NCI-H187 treated with DMSO at 0.1 percent for 48 hours (cell line): ENCODE measurements at regions not wholly inside any gene's neighbourhood (a gene's known extent, or its start where the extent isn't known, plus 50 kb on each side); places are given as distances from the start of the nearest gene placed in this dataset.

Experiments used
- DNase-seq: peaks from one replicate; lab custom pipeline; 2025; lab: John Stamatoyannopoulos, UW

- no peak for DNase-seq
Observed at GRCh38 chr14:29123017-29123416, 356.4 kb downstream of the FOXG1 start.

GRCh38 chr14:29126361-29126760 lies 359.8 kb downstream of the FOXG1 start:
- DNase-seq = no peak

- DNase-seq = no peak
Observed at GRCh38 chr14:29126865-29127264, 360.3 kb downstream of the FOXG1 start.

- DNase-seq = no peak
Observed at GRCh38 chr14:29140016-29140415, 373.4 kb downstream of the FOXG1 start.

- DNase-seq = no peak
Observed at GRCh38 chr14:29144621-29145020, 378.0 kb downstream of the FOXG1 start.

- DNase-seq = no peak
Observed at GRCh38 chr14:29148221-29148620, 381.6 kb downstream of the FOXG1 start.

GRCh38 chr14:29149798-29150197 lies 383.2 kb downstream of the FOXG1 start:
- DNase-seq = no peak

- DNase-seq = no peak
Observed at GRCh38 chr14:29150659-29151058, 384.1 kb downstream of the FOXG1 start.

- no peak for DNase-seq
Observed at GRCh38 chr14:29156096-29156495, 389.5 kb downstream of the FOXG1 start.

- DNase-seq = no peak
Observed at GRCh38 chr14:29161593-29161992, 395.0 kb downstream of the FOXG1 start.

GRCh38 chr14:29163109-29163508 lies 396.5 kb downstream of the FOXG1 start:
- DNase-seq = no peak

GRCh38 chr14:29165431-29165830 lies 398.8 kb downstream of the FOXG1 start:
- DNase-seq = no peak

- DNase-seq = no peak
Observed at GRCh38 chr14:29166507-29166906, 399.9 kb downstream of the FOXG1 start.

- DNase-seq = no peak
Observed at GRCh38 chr14:29168149-29168548, 401.6 kb downstream of the FOXG1 start.

- DNase-seq = no peak
Observed at GRCh38 chr14:29169408-29169807, 402.8 kb downstream of the FOXG1 start.

GRCh38 chr14:29175706-29176105 lies 409.1 kb downstream of the FOXG1 start:
- no peak for DNase-seq

GRCh38 chr14:29176876-29177275 lies 410.3 kb downstream of the FOXG1 start:
- no peak for DNase-seq

GRCh38 chr14:29178971-29179370 lies 412.4 kb downstream of the FOXG1 start:
- no peak for DNase-seq

GRCh38 chr14:29191092-29191491 lies 424.5 kb downstream of the FOXG1 start:
- DNase-seq = no peak

GRCh38 chr14:29197557-29197956 lies 431.0 kb downstream of the FOXG1 start:
- no peak for DNase-seq

- no peak for DNase-seq
Observed at GRCh38 chr14:29205658-29206057, 439.1 kb downstream of the FOXG1 start.

- DNase-seq = no peak
Observed at GRCh38 chr14:29215853-29216252, 449.3 kb downstream of the FOXG1 start.

GRCh38 chr14:29216268-29217232 lies 450.0 kb downstream of the FOXG1 start:
- DNase-seq = peak; percentile 99
